ENCODE measurements at regions not wholly inside any gene's neighbourhood (a gene's known extent, or its start where the extent isn't known, plus 50 kb on each side); places are given as distances from the start of the nearest gene placed in this dataset.

DNA sequence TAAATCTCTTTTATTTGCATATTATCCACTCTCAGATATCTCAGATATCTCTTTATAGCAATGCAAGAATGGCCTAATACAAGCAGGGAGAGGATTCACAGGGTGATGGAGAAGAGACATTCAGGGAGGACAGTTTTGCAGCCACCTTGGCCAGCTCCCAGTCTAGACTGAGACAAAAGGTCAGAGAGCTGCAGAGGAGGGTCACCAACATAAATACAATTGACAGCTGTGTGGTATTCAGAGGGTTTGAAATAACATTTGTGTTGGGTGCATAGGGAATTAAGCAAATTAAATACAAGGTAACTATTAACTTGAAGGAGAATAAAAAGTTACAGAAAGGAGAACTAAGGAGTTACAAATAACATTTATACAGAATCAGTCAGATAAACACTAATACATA is 189.5 kb upstream of the TAPT1 start:
- CTCF ChIA-PET, result no interaction called here

DNA sequence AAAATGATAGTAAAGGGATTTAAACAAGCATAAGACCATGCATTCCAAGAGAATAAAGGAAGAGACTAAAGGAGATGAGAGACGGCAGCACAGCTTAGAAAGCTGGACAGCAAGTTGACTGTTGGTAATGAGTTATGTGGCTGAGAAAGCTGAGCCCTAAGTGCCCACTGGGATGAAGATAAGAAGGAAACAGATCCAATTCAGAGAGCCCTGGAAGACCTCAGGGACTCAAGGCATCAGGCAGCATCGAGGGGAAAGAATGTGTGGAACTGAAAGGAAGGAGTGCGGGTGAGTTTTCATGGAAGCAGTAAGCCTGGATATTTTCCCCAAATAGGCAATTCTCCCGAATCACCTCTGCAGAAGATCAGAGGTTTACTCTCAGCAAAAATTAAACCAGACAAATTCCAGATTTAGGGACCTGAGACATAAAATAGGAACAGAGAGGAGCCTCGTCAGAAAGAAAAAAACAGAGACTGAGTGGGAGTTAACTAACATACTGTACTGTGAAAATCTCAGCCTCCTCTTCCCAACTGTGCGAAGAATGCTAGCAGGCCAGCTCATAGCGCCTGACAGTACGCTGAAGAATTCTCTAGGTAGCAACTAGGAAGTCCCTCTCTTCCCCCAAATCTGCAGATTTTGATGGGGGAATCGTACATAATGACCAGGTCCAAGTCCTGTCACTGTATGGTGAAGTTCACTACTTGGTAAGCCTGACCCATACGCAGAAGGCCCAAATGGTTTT is 187.7 kb upstream of the TAPT1 start:
- H3K4me3 ChIP-seq, result no peak overlapping the region
- TF ChIP-seq CBX8 (IDR thresholded peaks at IDR 0.05), result no peak
- TF ChIP-seq, protein P1, sequence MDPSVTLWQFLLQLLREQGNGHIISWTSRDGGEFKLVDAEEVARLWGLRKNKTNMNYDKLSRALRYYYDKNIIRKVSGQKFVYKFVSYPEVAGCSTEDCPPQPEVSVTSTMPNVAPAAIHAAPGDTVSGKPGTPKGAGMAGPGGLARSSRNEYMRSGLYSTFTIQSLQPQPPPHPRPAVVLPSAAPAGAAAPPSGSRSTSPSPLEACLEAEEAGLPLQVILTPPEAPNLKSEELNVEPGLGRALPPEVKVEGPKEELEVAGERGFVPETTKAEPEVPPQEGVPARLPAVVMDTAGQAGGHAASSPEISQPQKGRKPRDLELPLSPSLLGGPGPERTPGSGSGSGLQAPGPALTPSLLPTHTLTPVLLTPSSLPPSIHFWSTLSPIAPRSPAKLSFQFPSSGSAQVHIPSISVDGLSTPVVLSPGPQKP (IDR thresholded peaks at IDR 0.05; ENCODE audit: low read depth, low read length), result no peak
- TF ChIP-seq, protein P2, sequence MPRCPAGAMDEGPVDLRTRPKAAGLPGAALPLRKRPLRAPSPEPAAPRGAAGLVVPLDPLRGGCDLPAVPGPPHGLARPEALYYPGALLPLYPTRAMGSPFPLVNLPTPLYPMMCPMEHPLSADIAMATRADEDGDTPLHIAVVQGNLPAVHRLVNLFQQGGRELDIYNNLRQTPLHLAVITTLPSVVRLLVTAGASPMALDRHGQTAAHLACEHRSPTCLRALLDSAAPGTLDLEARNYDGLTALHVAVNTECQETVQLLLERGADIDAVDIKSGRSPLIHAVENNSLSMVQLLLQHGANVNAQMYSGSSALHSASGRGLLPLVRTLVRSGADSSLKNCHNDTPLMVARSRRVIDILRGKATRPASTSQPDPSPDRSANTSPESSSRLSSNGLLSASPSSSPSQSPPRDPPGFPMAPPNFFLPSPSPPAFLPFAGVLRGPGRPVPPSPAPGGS (IDR thresholded peaks at IDR 0.05), result no peak
- TF ChIP-seq POLR2AphosphoS2 (conservative IDR thresholded peaks at IDR 0.05; ENCODE audit: low read length), result no peak
- no peak for TF ChIP-seq ZSCAN20 (CRISPR knock-in tag; IDR thresholded peaks at IDR 0.05)
- no peak for TF ChIP-seq NPAS2 (CRISPR knock-in tag; IDR thresholded peaks at IDR 0.05; ENCODE audit: borderline replicate concordance)
- TF ChIP-seq, protein P3, sequence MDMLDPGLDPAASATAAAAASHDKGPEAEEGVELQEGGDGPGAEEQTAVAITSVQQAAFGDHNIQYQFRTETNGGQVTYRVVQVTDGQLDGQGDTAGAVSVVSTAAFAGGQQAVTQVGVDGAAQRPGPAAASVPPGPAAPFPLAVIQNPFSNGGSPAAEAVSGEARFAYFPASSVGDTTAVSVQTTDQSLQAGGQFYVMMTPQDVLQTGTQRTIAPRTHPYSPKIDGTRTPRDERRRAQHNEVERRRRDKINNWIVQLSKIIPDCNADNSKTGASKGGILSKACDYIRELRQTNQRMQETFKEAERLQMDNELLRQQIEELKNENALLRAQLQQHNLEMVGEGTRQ (IDR thresholded peaks at IDR 0.05), result no peak
- TF ChIP-seq FOSL2 (IDR thresholded peaks at IDR 0.05), result no peak
- TF ChIP-seq FOSL2 (CRISPR knock-in tag; IDR thresholded peaks at IDR 0.05), result no peak
- TF ChIP-seq, protein P4, sequence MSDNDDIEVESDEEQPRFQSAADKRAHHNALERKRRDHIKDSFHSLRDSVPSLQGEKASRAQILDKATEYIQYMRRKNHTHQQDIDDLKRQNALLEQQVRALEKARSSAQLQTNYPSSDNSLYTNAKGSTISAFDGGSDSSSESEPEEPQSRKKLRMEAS (IDR thresholded peaks at IDR 0.05), result no peak
- TF ChIP-seq MAFK (IDR thresholded peaks at IDR 0.05; ENCODE audit: partially characterized antibody), result no peak
- TF ChIP-seq HDAC2 (IDR thresholded peaks at IDR 0.05), result no peak
- TF ChIP-seq PHF8 (IDR thresholded peaks at IDR 0.05; ENCODE audit: borderline replicate concordance, low read depth), result no peak
- no peak for TF ChIP-seq KDM1A (IDR thresholded peaks at IDR 0.05; ENCODE audit: low read depth)
- TF ChIP-seq HEYL (CRISPR knock-in tag; IDR thresholded peaks at IDR 0.05), result no peak
- no peak for TF ChIP-seq NFE2L2 (conservative IDR thresholded peaks at IDR 0.05; ENCODE audit: low read length)
- TF ChIP-seq ESRRA (IDR thresholded peaks at IDR 0.05; ENCODE audit: borderline replicate concordance, low read length), result no peak
- TF ChIP-seq, protein P5, sequence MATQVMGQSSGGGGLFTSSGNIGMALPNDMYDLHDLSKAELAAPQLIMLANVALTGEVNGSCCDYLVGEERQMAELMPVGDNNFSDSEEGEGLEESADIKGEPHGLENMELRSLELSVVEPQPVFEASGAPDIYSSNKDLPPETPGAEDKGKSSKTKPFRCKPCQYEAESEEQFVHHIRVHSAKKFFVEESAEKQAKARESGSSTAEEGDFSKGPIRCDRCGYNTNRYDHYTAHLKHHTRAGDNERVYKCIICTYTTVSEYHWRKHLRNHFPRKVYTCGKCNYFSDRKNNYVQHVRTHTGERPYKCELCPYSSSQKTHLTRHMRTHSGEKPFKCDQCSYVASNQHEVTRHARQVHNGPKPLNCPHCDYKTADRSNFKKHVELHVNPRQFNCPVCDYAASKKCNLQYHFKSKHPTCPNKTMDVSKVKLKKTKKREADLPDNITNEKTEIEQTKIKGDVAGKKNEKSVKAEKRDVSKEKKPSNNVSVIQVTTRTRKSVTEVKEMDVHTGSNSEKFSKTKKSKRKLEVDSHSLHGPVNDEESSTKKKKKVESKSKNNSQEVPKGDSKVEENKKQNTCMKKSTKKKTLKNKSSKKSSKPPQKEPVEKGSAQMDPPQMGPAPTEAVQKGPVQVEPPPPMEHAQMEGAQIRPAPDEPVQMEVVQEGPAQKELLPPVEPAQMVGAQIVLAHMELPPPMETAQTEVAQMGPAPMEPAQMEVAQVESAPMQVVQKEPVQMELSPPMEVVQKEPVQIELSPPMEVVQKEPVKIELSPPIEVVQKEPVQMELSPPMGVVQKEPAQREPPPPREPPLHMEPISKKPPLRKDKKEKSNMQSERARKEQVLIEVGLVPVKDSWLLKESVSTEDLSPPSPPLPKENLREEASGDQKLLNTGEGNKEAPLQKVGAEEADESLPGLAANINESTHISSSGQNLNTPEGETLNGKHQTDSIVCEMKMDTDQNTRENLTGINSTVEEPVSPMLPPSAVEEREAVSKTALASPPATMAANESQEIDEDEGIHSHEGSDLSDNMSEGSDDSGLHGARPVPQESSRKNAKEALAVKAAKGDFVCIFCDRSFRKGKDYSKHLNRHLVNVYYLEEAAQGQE (IDR thresholded peaks at IDR 0.05), result no peak
- TF ChIP-seq CHD4 (IDR thresholded peaks at IDR 0.05; ENCODE audit: borderline replicate concordance), result no peak
- TF ChIP-seq SMC3 (IDR thresholded peaks at IDR 0.05), result no peak
- H3K9me3 ChIP-seq, result no peaks in the 10 kb centered on the region
- 29% methylated on average over 10 of the region's 10 CpGs for WGBS (ENCODE audit: missing lambda C conversion rate)
- no peaks in the 10 kb centered on the region for H3K4me1 ChIP-seq
- ATAC-seq (no peak), FAIRE-seq (no peak), DNase-seq (ENCODE audit: low read depth in 1 of 2, low spot score in 1 of 2) (no peak)
- H3K27ac ChIP-seq, result no peak overlapping the region
- ChIA-PET POLR2A (no interaction called here), CTCF (no interaction called here)
- H3K4me2 ChIP-seq, result no peak overlapping the region

More for the DNA sequence above, 189.5 kb upstream of the TAPT1 start:
- Histone ChIP-seq H3K27ac (no peak overlapping the region), H3K4me2 (no peak overlapping the region), H3K4me3 (no peak overlapping the region), H3K9me3 (no peaks in the 10 kb centered on the region; the same call in 2 of the 3 replicates), H3K4me1 (no peaks in the 10 kb centered on the region)
- DNase-seq (ENCODE audit: low read depth in 1 of 2, low spot score in 1 of 2) (no peak), ATAC-seq (no peak), FAIRE-seq (no peak)
- TF ChIP-seq HOXB13 (CRISPR knock-in tag; IDR thresholded peaks at IDR 0.05; ENCODE audit: low read depth) (no peak), FOXS1 (CRISPR knock-in tag; IDR thresholded peaks at IDR 0.05) (no peak), FOSL2 (IDR thresholded peaks at IDR 0.05) (no peak), FOSL2 (CRISPR knock-in tag; IDR thresholded peaks at IDR 0.05) (no peak), ZC3H11A (IDR thresholded peaks at IDR 0.05) (no peak), GATA3 (IDR thresholded peaks at IDR 0.05; ENCODE audit: borderline replicate concordance) (no peak), CHD4 (IDR thresholded peaks at IDR 0.05; ENCODE audit: borderline replicate concordance) (no peak)
- TF ChIP-seq, protein P6, sequence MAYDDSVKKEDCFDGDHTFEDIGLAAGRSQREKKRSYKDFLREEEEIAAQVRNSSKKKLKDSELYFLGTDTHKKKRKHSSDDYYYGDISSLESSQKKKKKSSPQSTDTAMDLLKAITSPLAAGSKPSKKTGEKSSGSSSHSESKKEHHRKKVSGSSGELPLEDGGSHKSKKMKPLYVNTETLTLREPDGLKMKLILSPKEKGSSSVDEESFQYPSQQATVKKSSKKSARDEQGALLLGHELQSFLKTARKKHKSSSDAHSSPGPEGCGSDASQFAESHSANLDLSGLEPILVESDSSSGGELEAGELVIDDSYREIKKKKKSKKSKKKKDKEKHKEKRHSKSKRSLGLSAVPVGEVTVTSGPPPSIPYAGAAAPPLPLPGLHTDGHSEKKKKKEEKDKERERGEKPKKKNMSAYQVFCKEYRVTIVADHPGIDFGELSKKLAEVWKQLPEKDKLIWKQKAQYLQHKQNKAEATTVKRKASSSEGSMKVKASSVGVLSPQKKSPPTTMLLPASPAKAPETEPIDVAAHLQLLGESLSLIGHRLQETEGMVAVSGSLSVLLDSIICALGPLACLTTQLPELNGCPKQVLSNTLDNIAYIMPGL (CRISPR knock-in tag; IDR thresholded peaks at IDR 0.05; ENCODE audit: borderline replicate concordance), result no peak
- POLR2A ChIA-PET, result no interaction called here
